GM18507 (cell line): ENCODE measurements at regions not wholly inside any gene's neighbourhood (a gene's known extent, or its start where the extent isn't known, plus 50 kb on each side); places are given as distances from the start of the nearest gene placed in this dataset.
A peak's percentile ranks its signal among the peaks of the same experiment; 100 is the strongest.
"Not testable (repeated sequence)": the region's sequence is repeated elsewhere in the genome, so short reads cannot be mapped to it uniquely, and the experiment has no call there.

Experiments used
- DNase-seq: peaks from one replicate; pipeline ENCODE4 v3.0.0; 2011; ENCODE audit warnings: low read depth; ENCODE audit not compliant: insufficient read length; ENCODE audit errors: extremely low spot score
- FAIRE-seq: peaks from 2 replicates; lab custom pipeline; 2011; peaks lifted over from hg19 to GRCh38; lab: Jason Lieb, UNC

GRCh38 chr9:135402739-135403695 lies 76.6 kb upstream of the PPP1R26 start:
- DNase-seq = no peak
- no peak for FAIRE-seq

GRCh38 chr9:135403733-135404450 lies 75.7 kb upstream of the PPP1R26 start:
- DNase-seq = no peak
- no peak for FAIRE-seq

- DNase-seq (no peak), FAIRE-seq (no peak)
These were observed 75.0 kb upstream of the PPP1R26 start for GRCh38 chr9:135404451-135405144.

- not testable (repeated sequence) for DNase-seq, FAIRE-seq
These were observed 74.5 kb upstream of the PPP1R26 start for GRCh38 chr9:135405145-135405464.

- DNase-seq (no peak), FAIRE-seq (no peak)
These were observed 70.9 kb upstream of the PPP1R26 start for GRCh38 chr9:135408476-135409254.

- no peak for DNase-seq
- no peak for FAIRE-seq
These were observed 70.0 kb upstream of the PPP1R26 start for GRCh38 chr9:135409286-135410200.

GRCh38 chr9:135410421-135410820 lies 69.2 kb upstream of the PPP1R26 start:
- DNase-seq (no peak), FAIRE-seq (no peak)

GRCh38 chr9:135410831-135411473 lies 68.6 kb upstream of the PPP1R26 start:
- FAIRE-seq = no peak
- DNase-seq = no peak

GRCh38 chr9:135411605-135412004 lies 68.0 kb upstream of the PPP1R26 start:
- FAIRE-seq = not testable (repeated sequence)

GRCh38 chr9:135412315-135413085 lies 67.1 kb upstream of the PPP1R26 start:
- DNase-seq = peak; percentile 70
- peak; percentile 46 for FAIRE-seq

More at GRCh38 chr9:135411605-135412004, 68.0 kb upstream of the PPP1R26 start:
- DNase-seq = not testable (repeated sequence)

- DNase-seq (no peak), FAIRE-seq (no peak)
These were observed 66.6 kb upstream of the PPP1R26 start for GRCh38 chr9:135413086-135413375.

GRCh38 chr9:135413461-135413860 lies 66.1 kb upstream of the PPP1R26 start:
- FAIRE-seq = no peak

GRCh38 chr9:135414293-135414692 lies 65.3 kb upstream of the PPP1R26 start:
- FAIRE-seq (no peak), DNase-seq (no peak)

More at GRCh38 chr9:135413461-135413860, 66.1 kb upstream of the PPP1R26 start:
- no peak for DNase-seq

GRCh38 chr9:135415586-135415985 lies 64.0 kb upstream of the PPP1R26 start:
- DNase-seq (no peak), FAIRE-seq (no peak)

- FAIRE-seq (no peak), DNase-seq (no peak)
These were observed 62.8 kb upstream of the PPP1R26 start for GRCh38 chr9:135416664-135417290.

- FAIRE-seq = no peak
- DNase-seq = no peak
These were observed 61.4 kb upstream of the PPP1R26 start for GRCh38 chr9:135418161-135418560.

- FAIRE-seq (no peak), DNase-seq (no peak)
These were observed 60.5 kb upstream of the PPP1R26 start for GRCh38 chr9:135419106-135419505.
